ENCODE measurements at regions not wholly inside any gene's neighbourhood (a gene's known extent, or its start where the extent isn't known, plus 50 kb on each side); places are given as distances from the start of the nearest gene placed in this dataset.

- Histone ChIP-seq H3K27ac (ENCODE audit: control insufficient read depth, insufficient read depth, low read length) (no peak overlapping the region), H4K20me1 (ENCODE audit: control insufficient read depth, extremely low read depth, insufficient read depth, low read length) (no peaks in the 10 kb centered on the region), H3K9me1 (ENCODE audit: control insufficient read depth, extremely low read depth, insufficient read depth, low read length) (no peaks in the 10 kb centered on the region), H2AFZ (ENCODE audit: control insufficient read depth, low read length) (peak overlapping the region; percentile 87), H3K9ac (ENCODE audit: control insufficient read depth, extremely low read depth, insufficient read depth, low read length) (no peak overlapping the region), H3K36me3 (ENCODE audit: control insufficient read depth in 2 of 2, extremely low read depth in 1 of 2, insufficient read depth in 2 of 2, low read length in 2 of 2) (no peaks in the 10 kb centered on the region), H3K79me2 (ENCODE audit: control insufficient read depth, insufficient read depth, low read length) (no peaks in the 10 kb centered on the region), H3K4me3 (ENCODE audit: control insufficient read depth in 2 of 3, extremely low read depth in 1 of 3, insufficient read depth in 2 of 3, low read depth in 1 of 3, low read length in 3 of 3) (peak overlapping the region in 1 of 3 experiments; percentile 19), H3K4me1 (ENCODE audit: control insufficient read depth, extremely low read depth, insufficient read depth, low read length) (peaks cover 4% of the 10 kb centered on the region), H3K27me3 (ENCODE audit: control insufficient read depth, extremely low read depth, insufficient read depth, low read length) (no peaks in the 10 kb centered on the region), H3K9me3 (ENCODE audit: control insufficient read depth, low read depth, low read length) (no peaks in the 10 kb centered on the region), H3K4me2 (ENCODE audit: control insufficient read depth, extremely low read depth, insufficient read depth, low read depth, low read length) (peak overlapping the region; percentile 50)
- TF ChIP-seq EZH2 (IDR thresholded peaks at IDR 0.05; ENCODE audit: low read length) (no peak), CTCF (optimal IDR thresholded peaks at IDR 0.05 in 1 of 3, IDR thresholded peaks at IDR 0.05 in 1 of 3, conservative IDR thresholded peaks at IDR 0.05 in 1 of 3; ENCODE audit: extremely low read depth in 1 of 3, insufficient read depth in 2 of 3, low read length in 3 of 3) (no peak)
- FAIRE-seq (peak; percentile 55), DNase-seq (ENCODE audit: low read depth, low spot score) (no peak)
- dilution Hi-C loops (cut with MboI; ENCODE audit: extremely low pct_ligation_motif_present, low sequenced_read_pairs), result no loop called here
These were observed 509.3 kb downstream of the QKI start for GRCh38 chr6:163923658-163924411.

- TF ChIP-seq CTCF (optimal IDR thresholded peaks at IDR 0.05 in 1 of 3, IDR thresholded peaks at IDR 0.05 in 1 of 3, conservative IDR thresholded peaks at IDR 0.05 in 1 of 3; ENCODE audit: extremely low read depth in 1 of 3, insufficient read depth in 2 of 3, low read length in 3 of 3) (no peak), EZH2 (IDR thresholded peaks at IDR 0.05; ENCODE audit: low read length) (no peak)
- Histone ChIP-seq H3K36me3 (ENCODE audit: control insufficient read depth in 2 of 2, extremely low read depth in 1 of 2, insufficient read depth in 2 of 2, low read length in 2 of 2) (no peaks in the 10 kb centered on the region), H3K4me1 (ENCODE audit: control insufficient read depth, extremely low read depth, insufficient read depth, low read length) (peaks cover 4% of the 10 kb centered on the region), H3K9me3 (ENCODE audit: control insufficient read depth, low read depth, low read length) (no peaks in the 10 kb centered on the region), H3K4me3 (ENCODE audit: control insufficient read depth in 2 of 3, extremely low read depth in 1 of 3, insufficient read depth in 2 of 3, low read depth in 1 of 3, low read length in 3 of 3) (no peak overlapping the region), H3K9me1 (ENCODE audit: control insufficient read depth, extremely low read depth, insufficient read depth, low read length) (no peaks in the 10 kb centered on the region), H2AFZ (ENCODE audit: control insufficient read depth, low read length) (no peak overlapping the region), H3K27me3 (ENCODE audit: control insufficient read depth, extremely low read depth, insufficient read depth, low read length) (no peaks in the 10 kb centered on the region), H3K4me2 (ENCODE audit: control insufficient read depth, extremely low read depth, insufficient read depth, low read depth, low read length) (no peak overlapping the region), H4K20me1 (ENCODE audit: control insufficient read depth, extremely low read depth, insufficient read depth, low read length) (no peaks in the 10 kb centered on the region), H3K27ac (ENCODE audit: control insufficient read depth, insufficient read depth, low read length) (no peak overlapping the region), H3K79me2 (ENCODE audit: control insufficient read depth, insufficient read depth, low read length) (no peaks in the 10 kb centered on the region), H3K9ac (ENCODE audit: control insufficient read depth, extremely low read depth, insufficient read depth, low read length) (no peak overlapping the region)
- dilution Hi-C loops (cut with MboI; ENCODE audit: extremely low pct_ligation_motif_present, low sequenced_read_pairs), result no loop called here
- DNase-seq (ENCODE audit: low read depth, low spot score) (no peak), FAIRE-seq (no peak)
These were observed 508.0 kb downstream of the QKI start for GRCh38 chr6:163922562-163922961.

Measured in keratinocyte (primary cell).